ENCODE measurements at regions not wholly inside any gene's neighbourhood (a gene's known extent, or its start where the extent isn't known, plus 50 kb on each side); places are given as distances from the start of the nearest gene placed in this dataset.

DNA sequence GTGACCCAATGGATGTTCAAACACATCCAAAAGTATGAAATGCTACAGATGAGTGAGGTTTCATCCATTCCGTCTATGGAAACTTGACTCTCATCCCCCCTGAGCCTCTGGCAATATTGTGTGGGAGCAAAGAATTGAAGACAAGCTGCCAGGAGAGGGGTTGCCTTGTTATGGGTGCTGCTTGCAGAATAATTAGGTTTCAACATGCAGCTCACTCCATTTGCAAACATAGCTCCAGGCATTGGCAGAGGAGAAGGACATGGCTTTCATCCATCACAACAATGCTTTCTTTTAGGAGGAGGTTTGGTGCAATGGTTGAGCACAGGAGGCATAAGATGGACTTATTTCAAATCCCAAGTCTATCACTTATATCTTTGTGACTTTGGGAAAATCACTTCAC is 220.7 kb upstream of the SRRM4 start:
- TF ChIP-seq, protein P1, sequence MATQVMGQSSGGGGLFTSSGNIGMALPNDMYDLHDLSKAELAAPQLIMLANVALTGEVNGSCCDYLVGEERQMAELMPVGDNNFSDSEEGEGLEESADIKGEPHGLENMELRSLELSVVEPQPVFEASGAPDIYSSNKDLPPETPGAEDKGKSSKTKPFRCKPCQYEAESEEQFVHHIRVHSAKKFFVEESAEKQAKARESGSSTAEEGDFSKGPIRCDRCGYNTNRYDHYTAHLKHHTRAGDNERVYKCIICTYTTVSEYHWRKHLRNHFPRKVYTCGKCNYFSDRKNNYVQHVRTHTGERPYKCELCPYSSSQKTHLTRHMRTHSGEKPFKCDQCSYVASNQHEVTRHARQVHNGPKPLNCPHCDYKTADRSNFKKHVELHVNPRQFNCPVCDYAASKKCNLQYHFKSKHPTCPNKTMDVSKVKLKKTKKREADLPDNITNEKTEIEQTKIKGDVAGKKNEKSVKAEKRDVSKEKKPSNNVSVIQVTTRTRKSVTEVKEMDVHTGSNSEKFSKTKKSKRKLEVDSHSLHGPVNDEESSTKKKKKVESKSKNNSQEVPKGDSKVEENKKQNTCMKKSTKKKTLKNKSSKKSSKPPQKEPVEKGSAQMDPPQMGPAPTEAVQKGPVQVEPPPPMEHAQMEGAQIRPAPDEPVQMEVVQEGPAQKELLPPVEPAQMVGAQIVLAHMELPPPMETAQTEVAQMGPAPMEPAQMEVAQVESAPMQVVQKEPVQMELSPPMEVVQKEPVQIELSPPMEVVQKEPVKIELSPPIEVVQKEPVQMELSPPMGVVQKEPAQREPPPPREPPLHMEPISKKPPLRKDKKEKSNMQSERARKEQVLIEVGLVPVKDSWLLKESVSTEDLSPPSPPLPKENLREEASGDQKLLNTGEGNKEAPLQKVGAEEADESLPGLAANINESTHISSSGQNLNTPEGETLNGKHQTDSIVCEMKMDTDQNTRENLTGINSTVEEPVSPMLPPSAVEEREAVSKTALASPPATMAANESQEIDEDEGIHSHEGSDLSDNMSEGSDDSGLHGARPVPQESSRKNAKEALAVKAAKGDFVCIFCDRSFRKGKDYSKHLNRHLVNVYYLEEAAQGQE (IDR thresholded peaks at IDR 0.05; ENCODE audit: insufficient read depth in 1 of 2, low read depth in 2 of 2, low read length in 2 of 2), result no peak
- no peak for TF ChIP-seq POLR2AphosphoS5 (IDR thresholded peaks at IDR 0.05; ENCODE audit: low read depth, low read length)
